ENCODE measurements at regions not wholly inside any gene's neighbourhood (a gene's known extent, or its start where the extent isn't known, plus 50 kb on each side); places are given as distances from the start of the nearest gene placed in this dataset.
"Not testable (repeated sequence)": the region's sequence is repeated elsewhere in the genome, so short reads cannot be mapped to it uniquely, and the experiment has no call there.

DNA sequence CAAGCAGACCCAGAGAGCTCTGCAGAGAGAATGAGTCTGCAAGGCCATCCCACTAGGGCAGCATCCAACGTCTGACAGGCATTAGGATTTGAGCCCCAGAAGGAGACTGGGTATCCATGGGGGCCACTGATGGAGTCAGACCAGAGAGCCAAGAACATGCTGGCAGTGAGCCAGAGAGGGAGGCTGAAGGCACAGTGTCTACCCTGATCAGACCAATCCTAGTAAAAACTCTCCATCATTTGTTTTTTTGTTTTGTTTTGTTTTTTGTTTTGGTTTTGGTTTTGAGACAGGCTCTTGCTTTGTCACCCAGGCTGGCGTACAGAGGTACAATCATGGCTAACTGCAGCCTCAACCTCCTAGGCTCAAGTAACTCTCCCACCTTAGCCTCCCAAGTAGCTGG is 133.1 kb upstream of the LYZL2 start:
- DNase-seq, result no peak

DNA sequence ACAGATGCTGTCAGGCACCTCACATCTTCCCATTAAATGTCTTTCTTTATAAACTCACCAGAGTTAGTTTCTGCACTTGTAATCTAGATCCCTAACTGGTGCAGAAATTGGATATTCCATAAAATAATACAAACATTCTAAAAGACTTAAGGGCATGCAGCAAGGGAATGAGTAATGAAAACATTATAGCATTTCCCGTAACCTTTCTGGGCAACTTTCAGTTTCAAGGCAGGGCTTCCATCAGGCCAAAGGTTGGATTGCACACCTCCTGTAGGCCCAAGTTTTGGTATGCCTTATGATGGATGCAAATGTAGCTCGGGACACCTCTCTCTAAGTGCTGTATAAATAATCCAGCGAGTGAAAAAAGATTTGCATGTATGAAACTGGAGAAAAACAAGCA is 129.9 kb upstream of the LYZL2 start:
- DNase-seq, result no peak

DNA sequence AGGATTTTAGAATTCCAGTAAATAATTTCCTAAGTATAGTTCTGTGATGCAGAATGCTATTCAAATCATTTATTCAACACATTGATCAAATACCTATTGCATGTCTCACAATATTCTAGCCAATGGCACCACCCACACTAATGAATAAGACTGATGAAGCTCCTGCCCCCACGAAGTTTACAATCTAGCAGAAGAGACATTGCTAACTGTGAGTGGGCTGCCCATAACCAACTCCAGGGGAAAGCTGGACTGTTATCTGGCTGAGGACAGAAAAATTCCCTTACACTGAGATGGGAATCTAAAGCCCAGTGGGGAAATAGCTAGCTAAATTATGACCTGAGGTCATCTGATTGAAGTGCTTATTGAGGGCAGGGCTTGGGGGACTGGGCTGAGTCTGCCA is 128.8 kb upstream of the LYZL2 start:
- DNase-seq, result no peak

DNA sequence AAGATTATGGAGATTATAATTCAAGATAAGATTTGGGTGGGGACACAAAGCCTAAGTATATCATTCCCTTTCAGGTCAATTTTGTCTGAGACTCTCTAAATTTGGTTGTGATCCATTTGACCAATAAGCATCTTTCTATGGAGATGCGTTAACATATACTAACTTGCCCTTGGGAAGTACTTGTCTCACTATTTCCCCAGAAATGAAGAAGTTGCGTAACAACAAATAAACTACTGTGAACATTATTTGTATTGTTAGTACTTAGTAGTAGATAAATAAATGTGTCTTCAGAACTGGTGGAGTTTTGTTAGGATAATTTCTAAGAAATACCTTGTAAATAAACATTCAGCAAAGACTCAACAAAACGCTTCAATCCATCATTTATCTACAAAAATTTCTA is 127.3 kb upstream of the LYZL2 start:
- no peak for DNase-seq

DNA sequence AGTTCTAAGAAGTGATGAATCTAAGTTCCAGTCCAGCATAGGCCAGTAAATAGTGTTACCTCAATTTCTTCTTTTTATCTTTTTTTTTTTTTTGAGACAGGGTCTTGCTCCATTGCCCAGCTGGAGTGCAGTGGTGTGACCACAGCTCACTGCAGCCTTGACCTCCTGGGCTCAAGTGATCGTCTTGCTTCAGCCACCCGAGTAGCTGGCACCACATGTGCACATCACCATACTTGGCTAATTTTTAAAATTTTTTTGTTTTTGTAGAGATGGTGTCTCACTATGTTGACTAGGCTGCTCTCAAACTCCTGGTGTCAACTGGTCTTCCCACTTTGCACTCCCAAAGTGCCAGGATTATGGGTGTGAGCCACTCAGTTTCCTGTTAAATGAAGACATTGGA is 126.6 kb upstream of the LYZL2 start:
- DNase-seq, result no peak

DNA sequence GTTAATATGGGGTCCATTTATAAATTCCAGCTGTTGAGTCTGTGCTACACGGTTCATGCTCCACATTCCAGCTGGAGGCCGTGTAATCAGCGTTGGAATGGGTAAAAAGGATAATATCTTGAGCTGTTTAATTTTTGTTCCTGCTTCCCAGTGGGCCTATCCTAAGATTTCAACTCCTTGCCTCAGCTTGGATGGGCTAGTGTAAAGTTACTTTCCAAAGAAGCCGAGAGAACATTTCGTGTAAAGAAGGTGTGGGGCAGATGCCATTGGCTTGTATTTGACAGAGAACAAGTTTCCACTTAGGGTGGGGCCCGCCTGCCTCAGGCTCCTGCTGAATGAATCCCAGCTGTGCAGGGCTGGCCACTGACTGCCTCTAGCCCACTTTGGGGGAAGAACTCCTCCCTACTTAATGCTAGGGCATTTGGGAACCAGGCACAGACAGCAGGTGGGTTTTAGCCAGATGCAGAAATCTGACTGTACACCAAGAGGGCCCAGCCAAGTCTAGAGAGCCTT is 125.9 kb upstream of the LYZL2 start:
- no peak for DNase-seq

DNA sequence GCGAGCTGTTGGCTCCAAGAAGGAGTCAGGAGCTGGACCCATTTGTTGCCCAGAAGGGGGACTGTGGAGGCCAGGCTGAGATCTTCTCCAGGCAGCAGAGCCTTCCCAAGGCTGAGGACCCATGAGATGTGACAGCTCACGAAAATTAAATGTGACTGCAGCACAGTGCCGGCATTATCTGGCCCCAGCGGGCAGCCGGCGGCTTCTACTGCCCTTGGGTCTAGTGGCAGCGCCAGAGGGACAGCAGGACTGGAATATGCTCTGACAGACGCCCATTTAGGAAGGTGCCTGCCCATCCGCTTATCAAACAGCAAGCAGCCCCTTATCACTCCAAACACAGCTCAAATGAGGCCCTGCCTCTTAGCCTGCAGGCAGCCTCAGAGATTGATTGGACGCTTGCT is 122.9 kb upstream of the LYZL2 start:
- DNase-seq, result no peak

DNA sequence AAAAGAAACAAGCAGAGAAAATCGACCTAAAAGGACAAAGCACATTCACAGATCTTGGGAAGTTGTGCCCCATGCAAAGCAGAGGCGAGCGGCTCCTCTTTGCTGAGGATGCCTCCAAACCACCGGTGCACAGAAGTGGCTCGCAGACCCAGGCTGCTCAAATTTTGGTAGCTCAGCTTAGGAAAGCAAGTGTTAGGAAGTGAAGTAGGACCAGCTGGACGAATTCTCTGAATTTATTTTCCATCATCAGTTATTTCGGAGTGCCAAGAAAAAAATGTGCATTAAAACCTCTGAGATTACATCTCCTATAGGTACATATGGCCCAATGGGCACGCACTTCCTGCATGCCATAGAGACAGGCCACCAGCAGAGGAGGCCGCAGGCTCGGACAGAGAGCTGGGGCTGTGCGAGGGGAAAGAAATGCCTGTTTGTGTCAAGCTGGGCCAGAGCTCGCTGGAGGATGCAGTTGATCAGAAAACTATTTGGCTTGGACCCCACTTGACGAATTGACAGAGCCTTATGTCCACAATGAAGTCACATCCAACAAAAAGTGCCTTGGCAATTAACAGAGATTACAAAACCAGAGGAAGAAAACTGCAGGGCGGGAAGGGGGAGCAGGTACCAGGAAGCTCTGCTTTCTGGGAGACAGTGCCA is 122.3 kb upstream of the LYZL2 start:
- DNase-seq, result no peak

DNA sequence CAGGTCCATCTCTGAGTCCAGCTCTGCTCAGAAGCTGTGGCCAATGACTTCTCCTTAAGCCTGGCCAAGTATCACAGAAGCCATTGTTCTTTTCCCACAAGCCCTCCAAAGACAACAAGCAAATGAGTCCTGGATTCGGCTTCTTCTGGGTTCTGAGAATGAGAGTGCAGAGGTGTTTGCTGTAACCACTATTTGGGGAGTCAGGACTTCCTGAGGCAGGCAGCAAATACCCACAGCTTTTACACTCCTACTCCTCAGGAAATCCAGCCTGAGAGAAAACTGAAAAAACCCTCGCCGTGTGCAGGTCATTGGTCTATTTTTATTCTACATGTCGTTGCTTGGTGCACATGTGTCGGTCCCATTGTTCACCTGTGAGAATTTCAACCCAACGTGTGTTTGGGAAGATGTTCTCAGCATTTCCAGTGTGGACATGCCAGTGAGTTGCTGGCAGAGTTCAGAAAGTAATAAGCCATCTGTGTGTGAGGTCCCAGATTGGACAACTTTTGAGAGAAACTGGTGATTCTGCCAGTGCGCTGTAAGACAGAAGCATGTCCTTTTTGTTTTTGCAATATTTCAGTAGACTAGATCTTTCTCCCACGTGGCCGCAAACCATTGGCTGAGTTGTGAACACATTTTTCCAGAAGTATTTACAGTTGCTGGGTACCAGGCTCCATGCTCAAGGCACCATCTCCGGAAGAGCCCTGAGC is 121.6 kb upstream of the LYZL2 start:
- no peak for DNase-seq

DNA sequence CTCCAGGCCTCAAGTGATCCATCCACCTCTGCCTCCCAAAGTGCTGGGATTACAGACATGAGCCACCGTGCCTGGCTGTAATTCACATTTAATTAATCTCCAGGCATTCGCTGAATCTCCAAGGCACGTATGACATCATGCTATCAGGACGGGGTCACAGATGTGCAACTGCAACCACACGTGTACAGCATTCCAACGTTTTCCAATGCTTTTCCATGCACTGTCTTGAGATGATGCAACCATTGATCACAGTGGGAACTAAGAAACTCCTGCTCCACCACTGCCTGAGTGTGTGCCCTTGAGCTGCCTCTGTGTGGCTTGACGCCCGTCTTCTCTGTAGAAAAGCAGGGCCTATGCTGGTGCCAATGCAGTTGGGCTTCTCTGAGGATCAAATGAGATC is 119.8 kb upstream of the LYZL2 start:
- DNase-seq, result no peak

DNA sequence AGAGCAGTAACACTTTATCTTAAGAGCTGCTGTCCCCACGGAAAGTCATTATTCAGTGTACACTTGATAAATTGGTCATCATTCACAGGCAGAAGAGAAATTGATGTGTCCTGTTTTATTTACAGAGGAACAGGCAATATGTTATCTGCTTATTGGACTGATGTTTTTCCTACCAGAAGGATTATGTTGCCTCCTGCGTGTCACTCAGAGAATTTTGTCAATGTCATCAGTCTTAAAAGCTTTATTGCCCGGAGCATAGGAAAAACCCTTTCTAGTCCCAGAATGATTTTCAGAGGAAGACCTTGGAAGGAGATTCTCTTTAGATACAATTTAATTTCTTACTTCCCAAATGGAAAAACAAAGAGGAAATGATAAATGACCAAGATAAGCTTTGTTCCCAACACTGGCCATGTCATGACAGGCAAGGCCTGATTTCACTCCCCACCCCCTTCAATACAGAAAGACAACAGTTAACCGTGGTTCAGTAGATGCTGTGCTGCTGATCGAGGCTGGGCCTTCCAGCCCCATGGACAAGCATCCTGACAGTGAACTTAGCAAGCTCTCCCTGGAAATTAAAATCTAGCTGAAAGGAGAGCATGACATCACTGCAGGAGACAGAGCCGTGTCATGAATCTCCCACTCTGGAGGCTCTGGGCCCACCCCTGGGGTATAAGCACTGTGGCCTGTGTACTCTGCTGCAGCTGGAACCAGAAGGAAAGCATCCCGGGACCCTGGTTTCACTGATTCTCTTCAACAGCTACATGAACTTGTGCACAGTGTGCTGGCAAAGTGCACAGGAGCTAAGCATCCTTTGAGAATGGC is 118.8 kb upstream of the LYZL2 start:
- DNase-seq, result no peak

DNA sequence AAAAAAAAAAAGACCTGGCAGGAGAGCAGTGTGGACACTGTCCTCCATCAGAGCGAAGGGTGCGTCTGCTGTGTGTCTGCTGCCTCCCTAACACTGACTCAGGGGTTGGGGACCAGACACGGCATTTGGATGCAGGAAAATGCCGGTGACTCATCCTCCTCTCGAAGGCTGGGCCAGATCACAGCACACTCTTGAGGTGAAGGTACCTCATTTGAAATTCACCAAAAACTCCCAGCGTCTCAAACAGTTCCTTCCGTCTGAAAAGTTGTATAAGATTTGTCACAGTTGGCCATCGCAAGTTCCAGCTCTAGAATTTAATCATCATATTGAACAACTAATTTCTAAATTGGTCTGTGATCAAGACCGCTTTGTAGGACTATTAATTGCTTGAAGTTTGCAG is 118.1 kb upstream of the LYZL2 start:
- no peak for DNase-seq

DNA sequence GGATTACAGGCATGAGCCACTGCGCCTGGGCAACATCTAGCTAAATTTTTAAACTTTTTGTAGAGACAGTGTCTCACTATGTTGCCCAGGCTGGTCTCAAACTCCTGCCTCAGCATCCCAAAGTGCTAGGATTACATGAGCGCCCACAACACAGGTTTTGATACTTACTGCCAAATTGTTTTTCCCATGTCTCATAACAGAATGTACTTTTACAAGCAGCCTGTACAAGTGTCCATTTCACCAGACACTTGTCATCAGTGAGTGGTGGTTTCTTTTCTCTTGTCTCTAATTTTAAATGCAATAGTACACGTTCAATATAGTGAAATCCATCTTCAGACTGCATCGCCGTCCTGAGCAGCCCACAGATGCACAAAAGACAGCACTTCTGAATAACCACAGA is 116.4 kb upstream of the LYZL2 start:
- DNase-seq, result no peak

DNA sequence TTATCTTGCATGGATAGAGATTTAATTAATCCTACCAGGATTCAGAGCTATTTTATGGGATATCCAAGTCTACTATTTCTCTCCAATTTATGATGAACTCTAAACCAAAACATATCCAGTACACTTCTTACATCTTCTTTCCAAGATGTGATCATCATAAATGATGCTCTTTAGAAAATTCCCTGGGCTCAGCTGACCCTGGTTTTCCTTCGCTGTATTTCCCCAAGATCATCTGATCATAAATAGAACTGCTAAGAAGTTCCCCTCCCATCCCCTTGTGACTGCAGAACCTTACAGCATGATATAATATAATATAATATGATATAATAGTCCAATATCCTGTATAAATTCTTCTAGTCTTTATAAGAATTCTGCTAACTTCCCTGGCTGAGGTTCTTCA is 114.6 kb upstream of the LYZL2 start:
- DNase-seq, result no peak

DNA sequence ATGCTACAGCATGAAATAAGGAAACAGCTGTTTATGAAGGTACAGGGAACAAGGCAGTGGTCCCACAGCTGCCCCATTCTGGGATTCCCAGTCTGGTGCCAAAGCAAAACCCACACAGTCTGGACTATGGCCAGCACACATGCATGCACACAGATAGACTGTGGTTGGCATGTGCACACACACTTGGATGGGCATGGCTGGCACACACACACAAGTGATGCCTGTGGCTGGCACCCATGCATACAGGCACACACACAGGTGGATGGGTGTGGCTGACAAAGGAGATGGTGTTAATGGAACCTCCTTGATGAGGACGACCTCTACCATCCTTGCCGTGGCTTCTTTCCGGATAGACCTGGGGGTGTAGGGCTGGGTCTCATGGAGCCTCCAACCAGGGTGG is 114.0 kb upstream of the LYZL2 start:
- DNase-seq, result no peak

DNA sequence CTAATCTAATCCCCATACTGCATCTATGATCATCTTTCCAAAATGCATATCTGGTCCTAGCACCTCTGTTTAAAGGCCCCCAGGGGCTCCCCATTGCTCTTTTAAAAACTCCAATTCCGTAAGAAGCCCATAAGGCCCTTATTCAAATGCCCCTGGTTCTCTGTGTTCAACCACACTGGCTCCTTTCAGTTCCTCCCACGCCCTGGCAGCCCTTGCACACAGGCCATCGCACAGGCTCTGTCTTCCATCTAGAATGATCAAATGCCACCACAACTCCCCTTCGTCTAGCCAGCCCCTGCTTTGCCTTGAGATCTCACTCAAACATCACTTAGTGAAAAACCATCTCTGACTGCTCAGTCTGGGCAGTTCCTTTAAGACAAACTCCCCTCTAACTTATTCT is 112.9 kb upstream of the LYZL2 start:
- DNase-seq, result no peak

DNA sequence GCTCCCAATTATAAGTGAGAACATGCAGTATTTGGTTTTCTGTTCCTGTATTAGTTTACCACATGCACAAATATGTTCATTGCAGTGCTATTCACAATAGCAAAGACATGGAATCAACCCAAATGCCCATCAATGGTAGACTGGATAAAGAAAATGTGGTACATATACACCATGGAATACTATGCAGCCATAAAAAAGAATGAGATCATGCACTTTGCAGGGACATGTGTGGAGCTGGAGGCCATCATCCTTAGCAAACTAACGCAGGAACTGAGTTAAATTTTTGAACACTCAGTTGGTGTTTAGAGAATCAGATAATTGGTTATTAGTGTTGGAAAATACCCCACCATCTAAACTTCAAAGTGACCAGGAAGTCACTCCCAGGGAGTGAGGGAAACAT is 111.2 kb upstream of the LYZL2 start:
- not testable (repeated sequence) for DNase-seq

DNA sequence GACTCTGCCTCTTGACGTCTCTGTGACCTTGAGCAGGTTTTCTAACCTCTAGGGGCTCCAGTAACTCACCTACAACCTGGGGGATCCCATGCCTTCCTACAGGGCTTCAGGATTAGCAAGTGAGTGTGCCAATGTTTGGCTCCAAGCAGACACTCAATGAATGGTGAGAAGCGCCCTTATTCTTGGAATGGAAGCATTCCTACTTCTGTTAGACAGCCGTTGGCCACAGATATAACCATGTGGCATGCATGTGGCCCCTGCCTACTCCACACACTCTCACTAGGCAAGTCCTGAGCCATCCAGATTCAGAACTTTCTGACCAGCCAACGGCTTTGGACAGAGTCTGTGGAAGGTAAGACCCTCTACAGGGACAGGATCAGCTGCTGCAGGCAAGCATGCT is 108.9 kb upstream of the LYZL2 start:
- DNase-seq, result no peak

DNA sequence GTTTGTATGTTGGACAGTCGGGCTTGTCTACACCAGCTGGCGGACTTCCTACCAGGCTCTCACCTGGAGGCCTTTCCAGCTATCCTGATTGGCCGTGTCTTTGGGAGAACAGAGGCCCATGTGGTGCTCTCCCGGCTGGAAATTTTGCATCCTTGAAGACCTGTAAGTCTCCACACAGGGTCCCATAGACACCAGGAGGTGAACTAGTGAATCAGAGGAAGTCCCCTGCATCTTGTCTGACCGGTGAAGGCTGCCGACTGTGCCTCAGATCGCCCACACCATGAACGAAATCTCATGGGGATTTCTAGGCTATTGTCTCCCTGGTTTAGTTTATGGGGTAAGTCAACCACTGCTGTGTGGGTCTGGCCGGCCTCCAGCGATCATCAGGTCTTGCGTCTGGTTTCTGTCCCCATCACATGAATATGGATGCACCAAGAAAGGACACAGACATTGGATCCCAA is 108.4 kb upstream of the LYZL2 start:
- no peak for DNase-seq

DNA sequence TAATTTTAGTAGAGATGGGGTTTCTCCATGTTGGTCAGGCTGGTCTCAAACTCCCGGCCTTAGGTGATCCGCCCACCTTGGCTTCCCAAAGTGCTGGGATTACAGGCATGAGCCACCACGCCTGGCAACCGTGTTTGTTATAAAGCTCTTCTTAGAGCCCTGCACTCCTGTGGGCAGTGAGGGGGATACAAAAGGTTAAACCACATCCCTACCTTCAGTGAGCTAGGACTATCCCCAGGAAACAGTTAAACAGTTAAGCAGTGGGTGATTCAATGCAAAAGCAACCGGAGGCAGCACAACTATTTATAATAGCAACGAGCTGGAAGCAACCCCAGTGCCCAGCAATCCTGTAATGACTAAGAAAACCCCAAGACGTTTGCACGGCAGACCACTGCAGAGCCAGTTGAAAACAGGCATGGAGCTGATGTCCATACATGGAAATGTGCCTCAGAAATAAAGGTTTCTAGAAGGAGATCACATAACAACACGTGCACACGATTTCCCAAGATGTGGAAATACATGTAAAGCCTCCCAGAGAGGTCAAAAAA is 107.2 kb upstream of the LYZL2 start:
- no peak for DNase-seq

DNA sequence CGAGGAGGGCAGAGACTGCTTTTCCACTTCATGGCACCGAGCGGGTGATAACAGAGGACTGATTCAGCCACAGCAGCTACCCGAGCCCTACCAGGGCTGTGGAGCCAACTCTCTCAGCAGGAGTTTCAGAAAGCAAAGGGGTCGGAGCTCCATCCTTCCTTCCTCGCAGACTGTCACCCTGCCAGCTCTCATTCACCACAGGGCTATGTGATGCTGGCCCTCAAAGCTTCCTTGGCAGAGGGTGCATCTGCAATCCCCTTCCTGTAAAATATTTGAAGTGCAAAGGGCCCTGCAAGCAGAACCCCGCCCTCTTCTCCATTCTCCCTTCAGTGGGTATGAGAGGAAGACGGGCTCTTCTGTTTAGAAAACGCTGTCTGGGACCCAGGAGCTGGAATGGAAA is 105.3 kb upstream of the LYZL2 start:
- DNase-seq, result no peak

DNA sequence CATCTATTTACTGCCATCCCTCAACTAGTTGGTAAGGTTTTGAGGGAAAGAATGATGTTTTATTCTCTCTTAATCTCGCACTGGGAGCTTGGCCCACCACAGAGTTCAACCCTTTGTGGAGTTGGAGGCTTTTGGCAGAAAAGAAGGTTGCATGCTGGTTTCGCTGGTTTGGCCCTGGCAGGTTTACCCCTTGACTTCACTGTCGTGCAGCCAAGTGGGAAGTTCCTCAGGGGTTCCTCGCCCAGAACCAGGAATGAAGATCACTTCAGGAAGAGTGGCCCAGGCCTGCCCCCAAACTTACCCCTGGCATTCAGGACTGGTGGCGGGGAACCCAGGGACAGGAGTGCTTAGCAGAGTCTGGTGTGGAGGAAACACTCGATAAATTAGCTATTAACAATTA is 103.1 kb upstream of the LYZL2 start:
- no peak for DNase-seq

DNA sequence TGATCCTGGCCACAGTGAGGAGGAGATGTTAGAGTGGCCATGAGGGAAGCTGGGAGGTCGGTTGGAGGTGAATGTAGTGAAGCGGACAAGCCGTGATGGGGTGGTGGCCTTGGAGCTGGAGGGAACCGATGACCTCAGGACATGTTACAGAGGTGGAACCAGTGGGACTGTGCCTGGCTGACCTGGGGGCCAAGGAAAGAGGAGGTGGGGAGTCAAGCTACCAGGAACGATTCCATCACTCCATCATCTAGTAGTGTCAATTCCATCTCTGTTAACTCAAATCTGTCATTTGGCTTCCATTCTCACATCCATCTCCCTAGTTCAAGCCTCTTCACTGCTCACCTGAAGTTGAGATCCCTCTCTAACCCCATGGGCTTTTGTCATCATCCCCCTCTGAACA is 102.4 kb upstream of the LYZL2 start:
- no peak for DNase-seq

DNA sequence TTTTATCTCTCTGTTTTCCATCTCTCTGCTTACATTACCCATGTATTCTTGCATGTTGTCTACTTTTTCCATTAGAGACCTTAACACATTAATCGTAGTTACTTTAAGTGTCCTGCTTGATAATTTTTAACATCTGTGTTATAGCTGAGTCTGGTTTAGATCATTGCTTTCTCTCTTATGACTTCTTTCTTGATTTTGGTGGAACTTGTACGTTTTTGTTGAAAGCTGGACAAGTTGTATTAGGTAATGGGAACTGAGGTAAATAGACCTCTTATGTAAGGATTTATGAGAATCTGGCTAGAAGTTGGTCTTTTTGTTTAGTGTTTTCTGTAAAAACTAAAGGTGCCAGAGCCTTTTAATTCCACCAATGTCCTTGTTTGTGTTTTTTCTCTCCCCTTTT is 100.8 kb upstream of the LYZL2 start:
- no peak for DNase-seq

All from DMS79 (cell line).